CD4-positive, alpha-beta T cell treated with Interleukin-6 for 4 hours (primary cell): ENCODE measurements at regions not wholly inside any gene's neighbourhood (a gene's known extent, or its start where the extent isn't known, plus 50 kb on each side); places are given as distances from the start of the nearest gene placed in this dataset.

Source experiments
- DNase-seq: peaks from one replicate; pipeline ENCODE4 v3.0.0-alpha.2; 2020; ENCODE audit warnings: mixed read lengths

DNA sequence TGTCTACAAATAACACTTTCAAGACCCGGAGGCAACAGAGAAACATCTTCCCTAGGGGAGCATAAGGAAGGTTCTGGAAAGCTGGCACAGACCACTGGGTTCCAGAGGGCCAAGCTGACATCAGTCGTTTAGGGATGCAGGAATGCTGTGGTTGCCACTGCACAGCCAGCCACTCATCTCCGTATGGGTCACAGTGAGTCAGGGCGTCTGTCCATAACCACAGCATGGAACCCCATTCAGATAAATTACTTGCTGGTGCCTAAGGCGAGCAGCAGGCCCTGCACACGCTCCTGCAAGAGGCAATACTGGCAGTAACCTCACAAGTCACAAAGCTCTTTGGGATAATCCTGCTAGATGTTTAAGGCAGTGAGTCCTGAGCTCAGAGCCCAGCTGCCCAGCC is 140.9 kb upstream of the UBL3 start:
- no peak for DNase-seq

DNA sequence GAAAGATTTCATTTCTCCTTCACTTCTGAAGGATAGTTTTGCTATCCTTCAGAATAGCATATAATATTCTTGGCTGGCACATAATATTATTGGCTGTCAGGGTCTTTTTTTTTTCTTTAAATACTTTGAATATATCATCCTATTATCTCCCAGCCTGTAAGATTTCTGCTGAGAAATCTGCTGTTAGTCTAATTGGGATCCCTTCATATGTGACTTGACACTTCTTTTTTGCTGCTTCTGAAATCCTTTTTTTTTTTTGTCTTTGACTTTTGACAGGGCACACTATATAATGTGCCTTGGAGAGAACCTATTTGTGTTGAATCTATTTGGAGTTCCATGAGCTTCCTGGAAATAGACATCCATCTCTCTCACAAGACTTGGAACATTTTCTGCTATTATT is 136.9 kb upstream of the UBL3 start:
- no peak for DNase-seq

DNA sequence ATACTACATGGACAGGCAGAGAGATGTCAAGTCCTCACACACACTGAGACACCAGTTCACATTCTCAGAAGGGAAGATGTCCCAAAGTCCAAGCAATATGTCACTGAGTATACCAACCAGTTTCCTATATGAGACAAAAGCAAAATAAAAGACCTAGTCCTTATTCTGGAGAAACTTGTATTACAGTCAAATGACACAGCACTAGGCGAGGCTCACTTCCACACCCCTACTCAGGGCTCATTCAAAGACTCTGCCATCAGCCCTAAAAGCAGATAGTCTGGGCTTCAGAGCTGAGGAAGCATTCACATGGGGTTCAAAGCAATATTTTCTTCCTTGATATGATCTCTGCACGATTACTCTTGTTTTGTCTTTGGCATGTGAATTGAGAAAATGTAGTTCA is 129.9 kb upstream of the UBL3 start:
- no peak for DNase-seq

DNA sequence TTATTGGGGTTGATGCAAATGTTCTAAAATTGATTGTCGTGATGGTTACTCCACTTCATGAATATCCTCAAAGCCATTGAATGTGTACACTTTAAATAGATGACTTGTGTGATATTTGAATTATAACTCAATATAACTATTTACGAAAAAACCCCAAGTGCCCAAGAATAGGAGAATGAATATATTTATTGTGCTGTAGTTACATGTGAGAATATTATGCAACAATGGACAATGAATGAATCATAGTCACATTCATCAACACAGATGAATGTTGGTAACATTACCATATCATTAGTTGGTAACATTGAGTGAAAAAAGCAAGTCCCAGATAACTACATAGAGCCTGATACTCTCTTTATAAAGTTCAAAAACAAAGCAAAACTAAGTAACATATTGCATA is 127.8 kb upstream of the UBL3 start:
- DNase-seq, result no peak

GRCh38 chr13:29977476-29978120 is 127.2 kb upstream of the UBL3 start:
- no peak for DNase-seq

DNA sequence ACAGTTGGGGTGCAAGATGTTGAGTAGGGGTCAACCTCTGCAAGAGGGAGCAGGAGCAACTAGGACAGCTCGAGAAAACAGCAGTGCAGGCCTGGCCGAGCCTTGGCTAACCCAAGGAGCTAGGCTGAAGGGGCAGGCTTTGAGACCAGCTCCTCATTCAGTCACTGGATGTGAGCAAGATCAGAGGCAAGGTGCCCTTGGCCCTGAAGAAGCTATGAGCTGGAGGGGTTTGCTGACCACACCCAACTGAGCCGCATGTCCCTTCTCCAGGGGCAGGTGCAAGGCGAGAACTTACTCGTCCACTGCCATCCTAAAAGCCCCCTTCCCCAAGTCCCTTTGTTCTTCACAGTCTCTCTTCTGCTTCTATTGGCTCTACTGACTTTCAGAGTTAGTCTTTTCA is 126.1 kb upstream of the UBL3 start:
- DNase-seq, result no peak

GRCh38 chr13:29975283-29975682 is 124.9 kb upstream of the UBL3 start:
- no peak for DNase-seq

- DNase-seq, result no peak
Observed at GRCh38 chr13:29969286-29969685, 118.9 kb upstream of the UBL3 start.

DNA sequence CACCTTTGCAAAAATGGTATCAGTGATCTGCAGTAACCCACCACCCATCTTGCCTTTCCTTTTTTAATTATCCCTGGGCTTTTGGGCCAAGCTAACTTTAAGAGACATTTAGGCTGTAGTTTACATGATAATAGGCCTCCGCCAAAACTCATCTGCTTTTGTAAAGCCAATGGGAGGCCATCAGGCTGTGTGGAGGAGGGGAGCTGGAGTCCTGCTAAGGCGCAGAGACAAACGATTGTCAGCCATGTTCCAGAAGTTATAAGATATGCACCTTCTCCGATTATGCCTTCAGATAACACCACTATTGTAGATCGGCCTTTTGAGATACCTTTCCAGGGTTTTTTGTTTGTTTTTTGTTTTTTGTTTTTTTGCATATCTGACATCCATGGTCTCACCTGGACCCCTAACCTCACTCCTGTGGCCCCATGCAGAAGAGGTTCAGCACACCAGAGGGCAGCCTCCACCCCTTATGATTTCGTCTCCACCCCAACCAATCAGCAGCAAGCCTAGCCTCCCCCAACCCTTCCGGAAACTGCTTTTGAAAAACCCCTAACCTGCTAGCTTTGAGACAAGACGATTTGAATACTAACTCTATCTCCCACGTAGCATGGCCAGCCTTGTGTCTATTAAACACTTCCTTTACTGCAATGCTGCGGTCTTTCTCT is 113.9 kb upstream of the UBL3 start:
- no peak for DNase-seq

DNA sequence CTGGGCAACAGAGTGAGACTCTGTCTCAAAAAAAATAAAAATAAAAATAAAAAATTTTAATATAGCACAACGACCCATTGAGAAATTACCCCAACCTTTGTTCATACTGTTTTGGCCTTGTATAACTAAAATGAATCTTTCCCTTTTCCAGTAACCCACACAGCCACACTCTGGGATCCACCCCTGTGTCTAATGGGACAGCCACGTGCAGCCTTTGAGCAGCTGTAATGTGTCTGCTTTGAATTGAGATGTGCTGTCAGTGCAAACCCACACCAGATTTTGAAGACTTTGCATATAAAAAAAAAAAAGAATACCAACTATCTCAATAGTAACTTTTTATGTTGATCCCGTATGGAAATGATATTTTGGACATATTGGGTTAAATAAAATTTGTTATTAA is 112.7 kb upstream of the UBL3 start:
- no peak for DNase-seq

DNA sequence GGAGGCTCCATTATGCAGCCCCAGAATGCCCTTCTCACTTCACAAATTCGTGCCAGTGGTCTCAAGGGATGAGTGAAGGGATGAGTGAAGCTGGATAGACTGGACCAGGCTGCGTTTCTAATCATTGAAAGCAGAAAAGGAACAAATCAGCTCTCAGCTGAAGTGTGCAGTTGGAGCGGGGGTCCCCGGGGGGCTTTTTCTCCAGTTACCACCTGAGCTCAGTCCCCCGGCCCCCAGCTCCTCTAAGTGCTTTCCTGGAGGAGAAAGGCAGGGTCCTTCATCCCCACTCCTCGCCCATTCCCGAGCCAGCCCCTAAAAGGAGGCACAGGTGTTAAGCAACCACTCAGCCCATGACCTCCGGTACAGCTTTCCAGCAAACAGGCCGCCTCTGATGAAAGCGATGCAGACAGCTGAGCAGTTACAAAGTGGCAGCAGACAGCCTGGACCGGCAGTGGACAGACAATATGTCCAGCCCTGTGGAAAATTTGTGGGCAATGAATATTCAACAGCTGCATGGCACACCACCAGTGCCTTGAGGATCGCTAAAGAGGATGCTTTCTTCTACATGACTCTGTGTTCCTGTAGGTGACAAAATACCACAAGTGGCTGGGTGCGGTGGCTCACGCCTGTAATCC is 110.7 kb upstream of the UBL3 start:
- DNase-seq, result no peak

DNA sequence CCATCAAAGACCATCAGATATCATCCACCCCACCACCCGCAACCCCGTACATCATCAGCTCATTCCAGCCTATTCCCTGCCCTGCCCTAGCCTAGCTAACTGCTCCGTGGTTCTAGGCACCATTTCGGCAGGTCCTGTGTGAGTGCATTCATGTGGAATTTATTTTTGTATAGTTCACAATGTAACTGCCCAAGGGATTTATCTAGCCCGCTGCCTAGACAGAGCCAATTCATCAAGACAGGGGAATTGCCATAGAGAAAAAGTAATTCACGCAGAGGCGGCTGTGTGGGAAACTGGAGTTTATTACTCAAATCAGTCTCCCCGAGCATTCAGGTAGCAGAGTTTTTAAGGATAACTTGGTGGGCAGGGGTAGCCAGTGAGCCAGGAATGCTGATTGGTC is 109.2 kb upstream of the UBL3 start:
- DNase-seq, result no peak

GRCh38 chr13:29959086-29959485 is 108.7 kb upstream of the UBL3 start:
- DNase-seq, result no peak

- DNase-seq, result peak; percentile 19
Observed at GRCh38 chr13:29958476-29958875, 108.1 kb upstream of the UBL3 start.

DNA sequence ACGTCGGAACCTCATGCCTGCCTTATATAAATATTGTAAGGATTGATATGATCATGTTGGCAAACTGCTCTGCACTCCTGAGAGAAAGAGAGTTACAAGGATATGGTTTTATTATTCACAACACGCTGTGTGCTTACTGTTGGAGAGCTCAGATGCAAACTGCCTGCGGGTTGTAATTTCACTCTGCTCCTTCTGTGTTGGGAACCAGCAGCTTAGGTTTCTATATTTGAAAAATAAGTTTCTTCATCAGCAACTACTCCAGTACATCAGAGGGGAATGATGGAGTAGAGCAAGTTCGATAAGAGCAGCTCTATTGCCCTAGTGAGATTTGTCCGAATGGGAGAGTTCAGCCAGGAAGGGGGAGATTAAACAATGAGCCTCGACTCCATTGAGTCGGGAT is 106.9 kb upstream of the UBL3 start:
- DNase-seq, result no peak

DNA sequence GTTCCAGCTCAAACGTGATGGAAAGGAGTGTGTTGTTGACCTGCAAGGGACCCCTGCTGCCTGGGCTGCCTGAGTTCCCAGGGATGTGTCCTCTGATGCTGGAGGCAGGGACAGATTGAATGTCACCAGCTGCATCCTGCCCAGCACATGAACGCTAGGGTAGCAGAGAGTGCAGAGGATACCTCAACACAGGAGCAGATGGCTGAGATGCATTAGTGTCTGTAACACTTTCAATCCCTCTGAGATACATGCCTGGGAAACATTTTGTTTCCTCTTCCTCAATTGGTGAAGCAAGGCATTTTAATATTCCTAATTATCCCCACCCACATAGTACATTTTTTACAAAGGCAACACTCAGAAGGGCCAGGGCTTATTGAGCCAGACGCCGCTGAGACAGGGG is 106.4 kb upstream of the UBL3 start:
- DNase-seq, result no peak

GRCh38 chr13:29955137-29955650 is 104.8 kb upstream of the UBL3 start:
- DNase-seq, result no peak

GRCh38 chr13:29954082-29955028 is 103.9 kb upstream of the UBL3 start:
- DNase-seq, result peak; percentile 55

- DNase-seq, result no peak
Observed at GRCh38 chr13:29953542-29953941, 103.1 kb upstream of the UBL3 start.

DNA sequence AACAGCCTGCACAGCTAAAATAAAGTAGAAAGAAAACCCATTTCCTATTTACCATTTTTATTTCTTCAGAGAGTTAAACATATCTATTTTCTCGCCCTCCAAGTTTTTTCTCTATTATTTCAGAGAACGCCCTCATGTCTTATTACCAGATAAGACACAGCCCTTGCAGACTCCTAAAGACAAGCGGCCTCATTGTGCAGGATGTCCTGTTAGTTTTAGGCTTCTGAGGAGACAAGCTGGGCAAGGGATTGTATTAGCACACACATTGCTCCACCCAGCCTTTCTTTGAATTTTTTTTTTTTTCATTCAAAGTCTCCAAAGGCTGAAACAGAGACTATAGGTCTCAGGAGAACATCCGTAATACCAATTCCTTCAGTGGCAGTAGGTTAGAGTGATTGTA is 101.8 kb upstream of the UBL3 start:
- DNase-seq, result no peak

GRCh38 chr13:29948791-29949190 is 98.4 kb upstream of the UBL3 start:
- DNase-seq, result no peak

- no peak for DNase-seq
Observed at GRCh38 chr13:29948244-29948643, 97.8 kb upstream of the UBL3 start.

DNA sequence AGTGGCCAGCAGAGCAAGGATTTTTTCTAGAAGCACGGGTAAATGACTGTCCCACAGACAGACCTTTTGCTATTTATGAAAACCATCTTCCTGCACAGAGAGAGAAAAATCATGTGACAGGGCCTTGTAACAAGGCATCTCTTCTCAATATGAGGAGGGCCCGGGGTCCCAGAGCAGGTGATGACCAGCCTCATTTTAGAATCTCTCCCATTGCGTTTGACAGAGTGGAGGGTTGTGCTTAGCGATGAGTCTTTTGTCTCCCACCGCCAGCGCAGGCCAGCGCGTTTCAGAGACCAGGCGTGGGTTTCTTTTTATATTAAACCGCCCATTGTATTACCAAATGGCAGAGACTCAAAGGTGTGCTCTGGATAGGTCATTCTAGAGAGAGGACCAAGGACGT is 97.4 kb upstream of the UBL3 start:
- DNase-seq, result no peak
